Peyer's patch (tissue), 4 donors: ENCODE measurements at regions not wholly inside any gene's neighbourhood (a gene's known extent, or its start where the extent isn't known, plus 50 kb on each side); places are given as distances from the start of the nearest gene placed in this dataset.

Experiments
- CTCF ChIP-seq, 6 experiments: fragments of 450-650 bp in 4 of 6; fragments of 200-600 bp in 2 of 6; sonication (generic) in 1 of 6; IDR thresholded peaks; one replicate each; pipeline ENCODE4 v1.5.1; 2017 to 2019; ENCODE audit warnings: antibody characterized with exemption in 6 of 6, mild to moderate bottlenecking in 3 of 6, moderate library complexity in 1 of 6
- POLR2A ChIP-seq, 2 donors: fragments of 450-650 bp; IDR thresholded peaks; one replicate each; pipeline ENCODE4 v1.5.1; 2017; ENCODE audit warnings: antibody characterized with exemption in 2 of 2, mild to moderate bottlenecking in 2 of 2, moderate library complexity in 2 of 2

- TF ChIP-seq CTCF (IDR thresholded peaks at IDR 0.05), result no peak
- no peak for TF ChIP-seq POLR2A (IDR thresholded peaks at IDR 0.05)
These were observed 378.8 kb downstream of the GPAM start for GRCh38 chr10:111804781-111805180.
